Astrocyte of the cerebellum (primary cell): ENCODE measurements at regions not wholly inside any gene's neighbourhood (a gene's known extent, or its start where the extent isn't known, plus 50 kb on each side); places are given as distances from the start of the nearest gene placed in this dataset.

Experiments used
- DNase-seq: peaks from one replicate; pipeline ENCODE4 v3.0.0-alpha.2; 2011; ENCODE audit warnings: low read depth
- H3K4me3 ChIP-seq: 2 replicates; pipeline ENCODE4 v1.5.1; 2011; ENCODE audit warnings: mild to moderate bottlenecking, low read depth, low read length, moderate library complexity
- in situ Hi-C: cut with HindIII; loops from 2 replicates; pipeline ENCODE4 v1.10.0; 2017; ENCODE audit warnings: low sequenced_read_pairs
- TF ChIP-seq, protein P1 (sequence below): IDR thresholded peaks from 2 replicates; pipeline ENCODE4 v1.5.1; 2012; ENCODE audit warnings: low read length, low read depth, moderate library complexity, mild to moderate bottlenecking; ENCODE audit errors: missing control alignments

DNA sequence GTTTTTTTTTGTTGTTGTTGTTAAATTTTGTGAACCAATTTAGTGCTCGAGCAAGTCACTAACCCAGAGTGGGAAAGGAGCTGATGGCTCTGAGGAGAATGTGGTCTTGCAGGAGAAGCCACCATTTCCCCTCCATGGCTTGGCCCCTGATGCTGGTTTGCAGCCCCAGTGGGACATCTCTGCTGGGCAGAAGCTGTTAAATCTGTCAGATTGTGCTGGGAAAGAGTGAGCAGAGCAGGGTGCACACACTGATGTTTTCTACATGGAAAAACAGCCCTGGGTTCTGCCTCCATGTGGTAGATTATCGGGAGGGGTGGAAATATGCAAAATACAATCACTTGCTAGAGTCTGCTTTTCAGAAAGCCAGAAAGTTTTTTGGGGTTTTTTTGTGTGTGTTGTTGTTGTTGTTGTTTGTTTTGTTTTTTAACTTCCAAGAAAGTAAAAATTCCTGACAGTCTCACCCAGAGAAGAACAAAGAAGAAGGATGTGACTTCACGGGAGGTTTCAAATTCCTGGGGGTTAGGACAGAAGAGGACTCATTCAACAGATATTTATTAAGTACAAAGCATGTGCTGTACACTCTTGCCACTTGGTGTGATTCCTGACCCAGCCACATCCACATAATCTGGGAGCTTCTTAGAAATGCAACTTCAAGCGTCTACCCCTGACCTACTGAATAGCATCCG, 133.7 kb downstream of the FOXB1 start:
- in situ Hi-C loops: no loop called here
- peak; percentile 35 for DNase-seq
- TF ChIP-seq, protein P1, sequence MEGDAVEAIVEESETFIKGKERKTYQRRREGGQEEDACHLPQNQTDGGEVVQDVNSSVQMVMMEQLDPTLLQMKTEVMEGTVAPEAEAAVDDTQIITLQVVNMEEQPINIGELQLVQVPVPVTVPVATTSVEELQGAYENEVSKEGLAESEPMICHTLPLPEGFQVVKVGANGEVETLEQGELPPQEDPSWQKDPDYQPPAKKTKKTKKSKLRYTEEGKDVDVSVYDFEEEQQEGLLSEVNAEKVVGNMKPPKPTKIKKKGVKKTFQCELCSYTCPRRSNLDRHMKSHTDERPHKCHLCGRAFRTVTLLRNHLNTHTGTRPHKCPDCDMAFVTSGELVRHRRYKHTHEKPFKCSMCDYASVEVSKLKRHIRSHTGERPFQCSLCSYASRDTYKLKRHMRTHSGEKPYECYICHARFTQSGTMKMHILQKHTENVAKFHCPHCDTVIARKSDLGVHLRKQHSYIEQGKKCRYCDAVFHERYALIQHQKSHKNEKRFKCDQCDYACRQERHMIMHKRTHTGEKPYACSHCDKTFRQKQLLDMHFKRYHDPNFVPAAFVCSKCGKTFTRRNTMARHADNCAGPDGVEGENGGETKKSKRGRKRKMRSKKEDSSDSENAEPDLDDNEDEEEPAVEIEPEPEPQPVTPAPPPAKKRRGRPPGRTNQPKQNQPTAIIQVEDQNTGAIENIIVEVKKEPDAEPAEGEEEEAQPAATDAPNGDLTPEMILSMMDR: no peak
- H3K4me3 ChIP-seq: no peak overlapping the region

DNA sequence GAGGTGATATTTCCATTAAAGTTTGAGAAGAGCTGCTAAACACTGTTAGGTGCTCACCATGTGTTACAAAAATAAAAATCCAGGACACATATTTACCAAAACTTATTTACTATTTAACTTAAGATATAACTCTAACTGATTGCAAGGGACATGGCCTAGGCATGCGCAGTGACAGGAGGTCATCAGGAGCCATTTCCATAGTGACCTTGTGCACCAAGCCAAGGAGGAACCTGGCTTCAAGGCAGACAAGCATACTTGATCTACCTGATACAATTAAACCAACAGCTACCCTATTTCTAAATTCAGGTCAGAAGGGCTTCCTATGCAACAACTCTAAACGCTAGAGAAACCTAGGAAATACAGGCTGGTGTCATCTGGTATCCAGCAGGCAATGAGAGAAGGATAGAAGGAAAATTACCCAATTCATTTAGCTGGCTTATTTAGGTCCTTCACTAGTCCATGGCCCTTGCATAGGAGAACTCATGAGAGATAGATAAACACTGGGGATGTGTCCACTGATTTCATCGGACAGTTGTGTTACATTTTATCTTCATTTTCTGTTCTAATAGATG, 134.4 kb downstream of the FOXB1 start:
- no peak overlapping the region for H3K4me3 ChIP-seq
- in situ Hi-C loops: no loop called here
- DNase-seq: no peak
- TF ChIP-seq, protein P1: no peak

DNA sequence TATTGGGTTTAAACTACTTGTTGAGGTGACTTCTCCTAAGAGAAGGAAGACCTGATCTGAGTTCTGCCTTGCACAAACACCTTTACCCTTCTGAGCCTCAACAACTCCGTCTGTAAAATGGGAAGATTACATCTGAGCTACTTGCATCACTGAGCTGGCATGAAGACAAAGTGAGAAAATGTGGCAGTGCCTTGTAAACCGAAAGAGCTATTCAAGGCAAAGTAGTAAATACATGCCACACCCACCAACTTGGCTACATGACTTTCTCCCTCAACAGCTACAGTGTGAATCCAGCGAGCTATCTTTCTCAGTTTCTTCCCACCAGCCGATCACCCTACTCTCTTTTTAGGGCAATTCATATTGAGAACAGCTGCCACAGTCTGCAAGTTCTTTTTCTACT, 148.3 kb downstream of the FOXB1 start:
- no peak overlapping the region for H3K4me3 ChIP-seq
- in situ Hi-C loops: no loop called here
- no peak for DNase-seq
- TF ChIP-seq, protein P1: no peak

DNA sequence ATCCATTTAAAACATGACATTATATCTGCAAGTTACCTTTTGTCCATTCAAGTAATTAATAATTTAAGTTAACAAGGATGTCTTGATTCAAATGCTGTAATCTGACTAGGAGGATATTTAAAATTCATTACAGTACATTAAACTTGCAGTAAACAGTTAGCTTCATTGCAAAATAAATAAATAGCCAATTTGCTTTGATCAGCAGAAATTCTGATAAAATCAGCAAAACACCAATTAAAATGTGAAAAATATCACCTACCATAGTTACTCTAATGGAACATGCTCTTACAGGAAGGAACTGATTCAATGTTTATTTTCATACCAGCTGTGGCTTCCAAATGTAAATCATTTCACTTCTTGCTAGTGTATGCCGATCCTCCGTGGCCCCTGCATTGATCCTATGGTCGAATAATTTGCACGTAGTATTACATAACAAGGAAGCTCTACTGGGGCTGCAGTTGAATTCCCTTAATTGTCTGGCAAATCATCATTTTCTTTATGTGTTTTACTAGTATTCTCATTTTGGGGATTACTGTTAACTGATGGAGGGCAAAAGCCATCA, 150.7 kb downstream of the FOXB1 start:
- in situ Hi-C loops: no loop called here
- H3K4me3 ChIP-seq: no peak overlapping the region
- TF ChIP-seq, protein P1: no peak
- no peak for DNase-seq

DNA sequence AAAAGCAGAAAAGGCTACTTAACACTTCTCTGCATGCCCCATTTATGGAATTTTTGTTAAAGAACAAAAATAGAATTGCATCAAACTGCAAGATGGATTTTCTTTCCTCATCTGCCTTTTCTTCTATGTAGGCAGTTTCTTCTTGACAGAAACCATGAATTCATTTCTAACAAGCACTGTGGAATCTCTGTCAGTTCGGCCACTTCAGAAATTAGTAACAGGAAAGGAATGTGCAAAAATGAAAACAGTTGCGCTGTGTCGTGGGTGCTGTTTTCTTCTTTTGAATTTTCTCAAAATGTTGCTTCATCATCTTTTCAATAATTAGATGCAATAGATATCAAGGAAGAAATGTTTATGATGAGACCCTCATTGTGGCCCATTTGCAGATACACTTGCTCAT, 151.6 kb downstream of the FOXB1 start:
- TF ChIP-seq, protein P1: no peak
- no peak for DNase-seq
- in situ Hi-C loops: no loop called here
- H3K4me3 ChIP-seq: no peak overlapping the region

DNA sequence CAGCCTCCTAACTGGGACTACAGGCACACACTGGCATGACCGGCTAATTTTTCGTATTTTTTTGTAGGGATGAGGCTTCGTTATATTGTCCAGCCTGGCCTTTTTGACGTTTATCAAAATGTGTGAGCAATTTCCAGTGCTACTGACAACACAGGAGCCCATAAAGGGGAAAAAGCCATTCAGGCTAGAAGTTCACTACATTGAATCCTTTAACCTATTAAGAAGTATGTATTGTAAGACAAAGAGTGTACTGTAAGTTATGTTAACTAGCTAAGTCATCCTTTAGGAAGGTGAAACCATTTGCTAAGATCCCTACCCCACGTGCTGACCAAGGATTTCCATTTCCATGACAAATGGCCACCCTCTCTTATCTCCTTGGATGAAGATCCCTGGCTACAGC, 156.8 kb downstream of the FOXB1 start:
- in situ Hi-C loops: no loop called here
- H3K4me3 ChIP-seq: no peak overlapping the region
- TF ChIP-seq, protein P1: no peak
- DNase-seq: no peak
